ENCODE measurements at regions not wholly inside any gene's neighbourhood (a gene's known extent, or its start where the extent isn't known, plus 50 kb on each side); places are given as distances from the start of the nearest gene placed in this dataset.

- no peak for TF ChIP-seq CTCF (IDR thresholded peaks at IDR 0.05)
- H3K36me3 ChIP-seq = no peaks in the 10 kb centered on the region
- H3K27me3 ChIP-seq = no peaks in the 10 kb centered on the region
- no peak overlapping the region for H3K27ac ChIP-seq
- no peak overlapping the region for H3K4me3 ChIP-seq (ENCODE audit: low read depth in 1 of 2, low read length in 1 of 2)
- H3K4me1 ChIP-seq (ENCODE audit: control insufficient read depth in 1 of 2, insufficient read depth in 1 of 2, low read depth in 1 of 2, low read length in 1 of 2) = no peaks in the 10 kb centered on the region
- no peaks in the 10 kb centered on the region for H3K9me3 ChIP-seq
Measured at GRCh38 chr12:115351514-115352077, 667.6 kb upstream of the TBX3 start.

DNA sequence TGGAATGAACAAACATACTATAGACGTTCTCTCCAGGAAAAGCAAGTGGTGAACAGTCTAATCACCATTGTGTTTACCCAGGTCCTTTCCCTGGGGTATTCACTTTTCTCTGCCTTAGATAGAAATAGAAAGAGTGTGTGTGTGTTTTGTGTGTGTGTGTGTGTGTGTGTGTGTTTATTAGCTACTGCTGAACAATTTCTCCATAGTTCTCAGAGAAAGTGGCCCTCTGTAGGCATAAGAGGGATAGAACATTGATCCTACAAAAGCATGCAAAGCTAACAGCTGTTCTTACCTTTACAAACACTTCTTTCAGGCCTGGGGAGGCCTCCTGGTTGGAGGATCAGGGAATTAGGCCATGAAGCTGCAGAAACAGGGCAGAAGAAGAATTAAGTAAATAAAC is 665.7 kb upstream of the TBX3 start:
- TF ChIP-seq CTCF (IDR thresholded peaks at IDR 0.05) = no peak
- H3K27me3 ChIP-seq = no peaks in the 10 kb centered on the region
- no peak overlapping the region for H3K4me3 ChIP-seq (ENCODE audit: low read depth in 1 of 2, low read length in 1 of 2)
- H3K27ac ChIP-seq = no peak overlapping the region
- no peaks in the 10 kb centered on the region for H3K9me3 ChIP-seq
- H3K4me1 ChIP-seq (ENCODE audit: control insufficient read depth in 1 of 2, insufficient read depth in 1 of 2, low read depth in 1 of 2, low read length in 1 of 2) = no peaks in the 10 kb centered on the region
- no peaks in the 10 kb centered on the region for H3K36me3 ChIP-seq

DNA sequence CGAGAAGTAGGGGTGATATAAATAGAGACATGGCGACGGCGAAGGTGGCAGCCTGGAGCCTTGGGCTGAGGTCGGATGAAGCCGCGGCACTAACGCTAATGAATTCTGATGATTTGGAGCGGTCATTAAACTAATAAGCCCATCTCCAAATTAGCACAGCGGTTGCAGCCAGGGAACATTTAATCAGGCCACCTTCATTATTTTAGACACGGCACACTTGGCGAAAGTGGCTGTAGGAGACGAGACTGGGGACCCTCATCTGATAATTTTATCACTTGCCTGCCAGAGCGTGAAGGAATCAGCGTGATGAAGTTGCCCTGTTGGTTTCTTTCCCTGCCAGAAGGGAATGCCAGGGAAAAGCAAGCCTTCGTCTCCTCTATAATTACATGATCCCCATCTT is 664.3 kb upstream of the TBX3 start:
- no peak for TF ChIP-seq CTCF (IDR thresholded peaks at IDR 0.05)
- no peaks in the 10 kb centered on the region for H3K4me1 ChIP-seq (ENCODE audit: control insufficient read depth in 1 of 2, insufficient read depth in 1 of 2, low read depth in 1 of 2, low read length in 1 of 2)
- no peak overlapping the region for H3K4me3 ChIP-seq (ENCODE audit: low read depth in 1 of 2, low read length in 1 of 2)
- no peaks in the 10 kb centered on the region for H3K27me3 ChIP-seq
- no peak overlapping the region for H3K27ac ChIP-seq
- H3K36me3 ChIP-seq = no peaks in the 10 kb centered on the region
- no peaks in the 10 kb centered on the region for H3K9me3 ChIP-seq

DNA sequence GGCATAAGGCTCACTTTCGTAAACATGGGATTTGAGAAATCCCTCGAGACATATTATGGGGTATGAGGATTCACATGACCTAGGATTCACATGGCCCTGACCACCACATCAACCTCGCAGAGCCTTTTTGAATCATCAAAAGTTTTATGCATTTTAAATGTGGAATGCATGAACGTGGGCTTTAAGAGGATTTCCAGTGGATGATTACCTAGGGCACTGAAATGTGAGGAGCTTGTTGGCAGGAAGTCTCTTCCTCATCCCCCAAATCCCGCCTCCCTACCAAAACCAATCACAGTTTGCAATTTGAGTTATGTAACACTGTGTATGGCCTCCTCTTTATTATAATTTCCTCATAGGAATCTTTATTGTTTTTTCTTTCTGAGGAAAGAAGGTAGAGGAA is 659.6 kb upstream of the TBX3 start:
- Histone ChIP-seq H3K36me3 (no peaks in the 10 kb centered on the region), H3K4me3 (ENCODE audit: low read depth in 1 of 2, low read length in 1 of 2) (no peak overlapping the region), H3K27me3 (no peaks in the 10 kb centered on the region), H3K9me3 (no peaks in the 10 kb centered on the region), H3K27ac (no peak overlapping the region), H3K4me1 (ENCODE audit: control insufficient read depth in 1 of 2, insufficient read depth in 1 of 2, low read depth in 1 of 2, low read length in 1 of 2) (no peaks in the 10 kb centered on the region)
- TF ChIP-seq CTCF (IDR thresholded peaks at IDR 0.05) = no peak

DNA sequence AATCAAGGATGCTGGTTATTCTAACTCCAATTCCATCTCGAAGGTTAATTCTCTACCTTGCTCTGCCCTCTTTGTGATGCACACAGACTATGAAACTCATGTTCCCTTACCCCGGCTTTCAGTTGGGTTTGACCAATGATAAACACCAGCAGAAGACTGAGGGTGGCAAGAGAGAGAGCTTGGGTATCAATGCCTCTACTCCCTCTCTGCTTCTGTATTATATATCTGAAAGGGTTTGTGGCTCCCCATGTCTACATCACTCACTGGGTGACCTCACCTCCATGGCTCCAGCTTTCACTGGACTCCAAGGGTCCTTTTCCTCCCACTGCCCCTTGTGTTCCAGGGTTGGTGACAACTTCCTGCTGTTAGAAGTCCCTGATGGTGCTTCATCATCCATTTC is 659.0 kb upstream of the TBX3 start:
- H3K27ac ChIP-seq = no peak overlapping the region
- H3K36me3 ChIP-seq = no peaks in the 10 kb centered on the region
- no peak for TF ChIP-seq CTCF (IDR thresholded peaks at IDR 0.05)
- H3K9me3 ChIP-seq = no peaks in the 10 kb centered on the region
- no peaks in the 10 kb centered on the region for H3K27me3 ChIP-seq
- no peak overlapping the region for H3K4me3 ChIP-seq (ENCODE audit: low read depth in 1 of 2, low read length in 1 of 2)
- H3K4me1 ChIP-seq (ENCODE audit: control insufficient read depth in 1 of 2, insufficient read depth in 1 of 2, low read depth in 1 of 2, low read length in 1 of 2) = no peaks in the 10 kb centered on the region

DNA sequence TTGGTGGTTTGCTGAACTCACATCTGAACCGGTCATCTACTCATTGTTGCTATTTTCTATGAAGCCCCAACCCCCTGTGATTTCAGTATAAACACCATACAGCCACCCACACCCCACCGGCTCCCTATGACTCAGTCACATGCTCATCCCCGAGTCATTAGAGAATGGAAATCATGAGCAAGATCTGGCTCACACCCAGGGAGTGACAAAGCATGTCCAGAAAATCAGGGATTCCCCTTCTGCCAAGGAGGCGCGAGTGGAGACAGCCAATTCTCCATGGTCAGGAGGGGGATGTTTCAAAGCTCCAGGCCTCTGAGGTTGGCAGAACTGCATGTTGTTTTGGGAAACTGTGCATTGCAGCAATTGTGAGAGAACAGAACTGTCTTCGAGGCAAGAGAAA is 657.5 kb upstream of the TBX3 start:
- Histone ChIP-seq H3K4me1 (ENCODE audit: control insufficient read depth in 1 of 2, insufficient read depth in 1 of 2, low read depth in 1 of 2, low read length in 1 of 2) (no peaks in the 10 kb centered on the region), H3K36me3 (no peaks in the 10 kb centered on the region), H3K27ac (no peak overlapping the region), H3K9me3 (no peaks in the 10 kb centered on the region), H3K4me3 (ENCODE audit: low read depth in 1 of 2, low read length in 1 of 2) (no peak overlapping the region), H3K27me3 (no peaks in the 10 kb centered on the region)
- no peak for TF ChIP-seq CTCF (IDR thresholded peaks at IDR 0.05)
